HG03159 (cell line): ENCODE measurements at regions not wholly inside any gene's neighbourhood (a gene's known extent, or its start where the extent isn't known, plus 50 kb on each side); places are given as distances from the start of the nearest gene placed in this dataset.
"Not testable (repeated sequence)": the region's sequence is repeated elsewhere in the genome, so short reads cannot be mapped to it uniquely, and the experiment has no call there.

Experiments
- ATAC-seq: cut with Tn5 transposase; IDR thresholded peaks from one replicate; pipeline ENCODE4 v1.9.1; 2021; ENCODE audit warnings: mild to moderate bottlenecking, moderate library complexity; ENCODE audit not compliant: unreplicated experiment

- ATAC-seq, result no peak
Observed at GRCh38 chr7:67875558-67875957, 878.9 kb downstream of the TYW1 start.

- no peak for ATAC-seq
Observed at GRCh38 chr7:67878808-67879207, 882.2 kb downstream of the TYW1 start.

GRCh38 chr7:67882843-67883242 lies 886.2 kb downstream of the TYW1 start:
- ATAC-seq, result no peak

- no peak for ATAC-seq
Observed at GRCh38 chr7:67890316-67890715, 893.7 kb downstream of the TYW1 start.

- ATAC-seq, result no peak
Observed at GRCh38 chr7:67894746-67895145, 898.1 kb downstream of the TYW1 start.

GRCh38 chr7:67896721-67897120 lies 900.1 kb downstream of the TYW1 start:
- no peak for ATAC-seq

GRCh38 chr7:67900456-67900855 lies 903.8 kb downstream of the TYW1 start:
- no peak for ATAC-seq

- no peak for ATAC-seq
Observed at GRCh38 chr7:67901808-67902480, 905.3 kb downstream of the TYW1 start.

GRCh38 chr7:67907792-67908191 lies 911.2 kb downstream of the TYW1 start:
- no peak for ATAC-seq

GRCh38 chr7:67912437-67912836 lies 915.8 kb downstream of the TYW1 start:
- no peak for ATAC-seq

- ATAC-seq, result no peak
Observed at GRCh38 chr7:67913604-67914003, 917.0 kb downstream of the TYW1 start.

- not testable (repeated sequence) for ATAC-seq
Observed at GRCh38 chr7:67916111-67916510, 919.5 kb downstream of the TYW1 start.

- no peak for ATAC-seq
Observed at GRCh38 chr7:67916571-67917436, 920.2 kb downstream of the TYW1 start.

GRCh38 chr7:67917437-67917755 lies 920.8 kb downstream of the TYW1 start:
- ATAC-seq, result no peak

- no peak for ATAC-seq
Observed at GRCh38 chr7:67918158-67918557, 921.5 kb downstream of the TYW1 start.

- ATAC-seq, result no peak
Observed at GRCh38 chr7:67923286-67923685, 926.7 kb downstream of the TYW1 start.

- ATAC-seq, result no peak
Observed at GRCh38 chr7:67928141-67928540, 931.5 kb downstream of the TYW1 start.

GRCh38 chr7:67936447-67936846 lies 939.8 kb downstream of the TYW1 start:
- not testable (repeated sequence) for ATAC-seq

- ATAC-seq, result no peak
Observed at GRCh38 chr7:67940400-67940799, 943.8 kb downstream of the TYW1 start.

GRCh38 chr7:67947191-67947590 lies 950.6 kb downstream of the TYW1 start:
- ATAC-seq, result no peak

GRCh38 chr7:67947646-67948045 lies 951.0 kb downstream of the TYW1 start:
- no peak for ATAC-seq

GRCh38 chr7:67950321-67951083 lies 953.9 kb downstream of the TYW1 start:
- no peak for ATAC-seq
